Left forelimb (tissue), 1 donor: ENCODE measurements at regions not wholly inside any gene's neighbourhood (a gene's known extent, or its start where the extent isn't known, plus 50 kb on each side); places are given as distances from the start of the nearest gene placed in this dataset.
A peak's percentile ranks its signal among the peaks of the same experiment; 100 is the strongest.

ENCODE experiments used
- DNase-seq: peaks from one replicate; pipeline ENCODE4 v3.0.0-alpha.2; 2018; ENCODE audit warnings: low spot score

DNA sequence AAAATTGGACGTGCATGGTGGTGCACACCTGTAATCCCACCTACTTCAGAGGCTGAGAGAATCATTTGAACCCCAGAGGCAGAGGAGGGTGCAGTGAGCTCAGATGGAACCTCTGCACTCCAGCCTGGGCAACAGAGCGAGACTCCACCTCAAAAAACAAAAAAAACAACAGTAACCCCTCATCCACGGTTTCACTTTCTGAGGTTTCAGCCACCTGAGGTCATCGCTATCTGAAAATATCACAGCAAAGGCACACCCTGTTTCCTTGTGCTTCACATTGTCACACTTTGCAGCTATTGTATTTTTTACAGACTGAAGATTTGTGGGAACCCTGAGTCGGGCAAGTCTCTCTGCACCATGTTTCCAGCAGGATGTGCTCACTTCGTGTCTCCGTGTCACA, 54.1 kb upstream of the FOXQ1 start:
- no peak for DNase-seq

DNA sequence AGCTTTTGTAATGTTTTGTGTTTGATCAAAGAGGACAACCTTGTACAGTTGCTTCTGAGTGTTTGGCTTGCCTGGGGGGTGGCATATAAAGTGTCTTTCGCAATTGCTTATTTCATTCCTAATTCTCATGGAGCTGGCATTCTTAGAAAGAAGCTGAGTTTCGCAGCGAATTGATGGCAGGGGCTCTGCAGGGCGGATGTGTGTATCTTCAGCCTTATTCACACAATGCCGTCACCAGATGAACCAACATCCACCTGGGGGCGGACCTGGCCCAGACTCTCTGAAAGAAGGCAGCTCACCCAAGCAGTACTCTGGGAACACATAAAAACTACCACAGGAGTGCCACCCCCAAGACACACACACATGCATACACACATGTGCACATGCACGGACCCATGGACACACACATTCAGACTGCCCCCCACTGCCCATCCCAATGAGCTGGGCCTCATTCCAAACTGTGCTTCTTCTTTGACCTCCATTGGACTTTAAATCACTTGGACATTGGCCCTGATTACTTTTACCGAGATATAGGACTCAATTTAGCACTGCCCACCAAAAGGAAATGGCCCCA, 55.4 kb upstream of the FOXQ1 start:
- no peak for DNase-seq

DNA sequence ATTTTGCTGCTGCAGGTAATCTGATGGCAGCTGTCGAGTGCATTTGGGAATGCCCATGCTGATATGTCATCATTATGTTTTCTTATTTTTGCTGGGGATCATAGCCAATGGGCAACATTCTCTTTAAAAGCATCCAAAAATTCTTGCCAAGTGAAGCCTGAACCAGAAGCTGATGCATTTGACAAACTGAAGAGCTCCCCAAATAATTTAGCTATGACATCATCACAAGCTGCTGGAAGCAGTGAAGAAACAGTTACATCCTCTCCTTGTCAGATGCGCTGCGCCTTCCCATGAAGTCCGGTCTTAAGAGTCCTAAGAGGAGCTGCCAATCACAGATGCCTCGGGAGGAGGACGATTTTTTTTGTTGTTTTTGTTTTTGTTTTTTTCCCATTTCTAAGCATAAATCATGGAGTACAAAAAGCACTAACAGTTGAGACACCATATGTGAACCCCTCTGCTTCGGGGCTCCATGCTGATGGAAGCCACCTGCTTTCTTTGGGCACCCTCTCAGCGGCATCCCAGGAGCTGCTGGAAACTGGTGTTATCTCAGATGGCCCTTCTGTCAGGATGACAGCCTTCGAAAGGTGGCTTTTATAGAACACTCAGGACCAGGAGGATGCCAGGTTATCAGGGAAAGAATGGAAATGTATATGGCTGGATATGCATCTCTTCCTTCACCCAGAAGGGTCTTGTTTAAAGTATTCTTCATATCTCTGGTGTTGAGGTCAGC, 56.1 kb upstream of the FOXQ1 start:
- DNase-seq: no peak

DNA sequence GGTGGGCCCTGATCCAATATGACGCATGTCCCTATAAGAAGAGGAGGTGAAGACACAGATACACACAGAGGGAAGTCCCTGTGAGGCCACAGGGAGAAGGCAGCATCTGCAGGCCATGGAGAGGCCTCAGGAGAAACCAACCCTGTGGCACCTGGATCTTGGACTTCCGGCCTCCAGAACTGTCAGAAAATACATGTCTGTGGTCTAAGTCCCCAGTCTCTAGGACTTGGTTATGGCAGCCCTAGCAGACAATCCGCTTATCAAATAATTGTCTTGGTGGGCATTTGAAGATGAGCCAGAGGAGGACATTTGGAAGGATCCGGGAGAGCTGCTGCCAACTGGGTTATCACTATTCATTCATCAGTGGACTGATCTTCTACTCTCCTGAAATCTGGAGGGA, 57.6 kb upstream of the FOXQ1 start:
- DNase-seq: no peak

DNA sequence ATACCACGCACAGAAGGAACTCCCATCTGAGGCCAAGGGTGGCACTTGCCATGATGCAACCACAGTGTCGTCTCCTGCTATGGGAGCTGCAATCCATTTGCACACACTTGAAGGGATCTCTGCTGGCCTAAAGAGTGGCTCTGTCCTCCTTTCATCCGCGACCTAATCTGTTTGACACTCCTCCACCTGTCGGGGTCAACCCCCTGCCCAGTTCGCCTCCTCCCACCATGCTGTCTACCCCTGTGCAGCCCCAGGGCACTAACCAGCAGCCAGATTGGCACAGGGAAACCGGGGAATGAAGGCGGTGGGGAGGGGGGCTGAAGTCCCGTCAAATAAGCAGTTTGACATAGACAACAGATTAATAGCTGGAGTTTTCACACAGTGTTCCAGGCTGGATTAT, 58.1 kb upstream of the FOXQ1 start:
- DNase-seq: no peak

DNA sequence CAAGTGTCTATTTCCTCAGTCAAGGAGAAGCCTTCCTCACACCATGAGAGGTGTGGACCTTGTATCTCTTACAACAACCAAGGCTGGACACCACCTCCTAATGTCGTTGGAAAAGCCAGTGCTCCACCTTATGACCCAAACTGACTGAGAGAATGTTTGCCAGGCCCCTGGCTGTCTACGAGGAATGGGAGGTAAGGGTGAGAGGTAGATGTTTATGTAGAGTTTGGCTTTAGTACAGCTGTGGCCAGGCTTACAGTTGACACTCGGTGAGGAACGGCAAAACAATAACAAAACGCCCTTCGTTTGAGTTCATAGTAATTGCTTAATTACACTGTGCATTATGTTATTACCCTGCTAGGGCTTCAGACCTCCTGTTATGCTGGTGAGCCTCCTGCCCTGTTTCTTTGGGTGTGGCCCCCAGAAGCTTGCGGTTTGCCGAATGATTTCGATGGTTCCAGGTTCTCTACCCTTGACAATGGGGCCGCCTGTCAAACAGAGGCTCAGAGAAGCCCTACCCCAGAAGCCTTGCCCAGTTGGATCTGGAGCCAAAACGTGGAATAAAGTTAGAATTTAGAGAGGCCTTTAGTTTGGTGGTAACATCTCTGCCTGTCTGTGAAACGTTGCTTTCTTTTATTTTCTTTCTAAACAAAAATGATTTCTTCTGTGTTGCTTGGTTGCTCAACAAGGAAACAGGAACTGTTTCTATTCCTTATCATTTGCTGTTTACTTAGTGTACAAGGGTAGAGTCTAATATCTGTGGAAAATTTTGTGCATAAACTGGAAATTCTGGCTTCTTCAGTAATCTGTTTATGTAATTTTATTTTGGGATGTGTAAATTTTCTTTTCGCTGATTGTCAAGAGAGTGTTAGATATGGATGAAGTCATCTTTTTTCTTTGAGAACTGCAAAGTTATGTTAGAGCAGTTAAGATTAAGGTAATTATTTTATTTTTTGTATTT, 60.4 kb upstream of the FOXQ1 start:
- peak; percentile 11 for DNase-seq

DNA sequence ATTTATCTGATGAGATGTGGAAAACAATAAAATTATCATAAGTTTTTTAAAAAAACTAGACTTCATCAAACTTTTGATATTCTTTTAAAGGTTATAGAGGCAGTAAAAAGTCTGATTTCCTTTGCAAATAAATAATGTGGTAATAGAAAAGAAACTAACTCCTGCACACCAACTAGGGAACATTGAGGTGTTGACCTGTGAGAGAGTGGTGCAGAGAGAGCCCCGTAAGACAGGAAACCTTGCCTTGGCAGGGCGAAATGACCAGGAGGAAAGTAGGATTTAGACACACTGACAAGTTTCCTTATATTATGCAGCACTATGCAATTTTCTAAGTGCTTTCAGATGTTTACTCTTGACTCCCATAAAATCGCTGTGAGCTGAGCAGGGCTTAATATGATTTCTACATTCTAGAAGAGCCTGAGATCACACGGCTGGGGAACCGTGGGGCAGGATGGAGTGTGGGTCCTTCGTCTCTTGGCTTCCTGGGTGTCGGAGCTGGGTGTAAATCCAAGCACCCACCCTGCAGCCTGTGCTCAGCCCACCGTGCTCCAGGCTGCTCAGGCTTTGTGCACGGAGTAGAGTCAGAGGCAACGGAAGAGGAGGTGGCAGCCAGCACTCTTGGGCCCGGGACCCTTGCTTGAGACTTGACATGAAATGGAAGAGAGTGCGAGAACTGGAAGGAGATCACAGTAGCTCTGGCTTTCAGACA, 61.3 kb upstream of the FOXQ1 start:
- DNase-seq: peak; percentile 37

DNA sequence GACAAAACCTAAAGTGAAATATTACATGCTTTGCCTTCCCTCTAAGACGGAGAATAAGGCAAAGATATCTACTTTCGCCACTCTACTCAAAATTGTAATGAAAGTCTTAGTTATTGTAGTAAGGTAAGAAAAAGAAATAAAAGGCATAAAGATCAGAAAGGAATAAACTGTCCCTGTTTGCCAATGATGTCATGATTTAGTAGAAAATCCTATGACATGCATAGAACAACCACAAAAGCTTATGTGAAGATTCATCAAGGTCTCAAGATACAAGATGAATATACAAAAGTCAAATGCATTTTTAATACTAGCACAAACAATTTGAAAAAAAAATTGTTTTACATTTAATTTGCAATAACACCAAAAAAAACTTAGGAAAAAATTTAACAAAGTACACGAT, 64.0 kb upstream of the FOXQ1 start:
- no peak for DNase-seq

DNA sequence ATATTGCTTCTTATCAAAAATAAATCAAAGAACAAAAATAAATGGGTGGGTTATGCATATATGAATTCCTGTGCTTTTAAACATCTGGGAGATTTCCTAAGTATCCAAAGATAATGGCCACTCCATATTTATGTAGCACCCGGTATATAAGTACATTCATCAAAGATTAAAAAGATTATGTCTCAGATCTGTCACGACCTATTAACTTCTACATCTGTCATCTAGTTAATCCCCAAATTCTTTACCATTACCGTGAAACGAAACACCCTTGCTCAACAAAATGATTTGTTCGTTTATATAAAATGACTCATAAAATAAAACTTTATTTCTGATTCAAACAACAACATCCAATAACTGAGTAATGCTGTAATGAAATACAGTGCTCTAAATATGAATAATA, 64.8 kb upstream of the FOXQ1 start:
- no peak for DNase-seq

DNA sequence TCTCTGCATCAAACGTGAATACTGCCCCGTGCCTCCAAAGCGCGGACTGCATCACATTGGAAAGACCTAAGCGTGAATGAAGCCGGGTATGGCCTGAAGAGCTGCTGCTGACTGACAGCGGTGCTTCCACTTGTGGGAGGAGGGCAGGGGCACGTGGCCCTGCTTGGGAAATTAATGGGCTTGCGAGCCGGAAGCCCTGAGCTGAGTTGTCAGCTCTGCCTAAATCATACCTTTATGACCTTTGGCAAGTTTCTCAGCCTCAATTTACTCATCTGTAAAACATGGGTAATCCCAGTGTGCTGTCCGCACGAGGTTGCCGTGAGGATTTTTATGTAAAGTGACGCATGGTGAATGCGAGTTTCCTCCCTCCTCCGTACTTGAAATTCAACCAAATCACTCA, 67.0 kb upstream of the FOXQ1 start:
- DNase-seq: no peak

DNA sequence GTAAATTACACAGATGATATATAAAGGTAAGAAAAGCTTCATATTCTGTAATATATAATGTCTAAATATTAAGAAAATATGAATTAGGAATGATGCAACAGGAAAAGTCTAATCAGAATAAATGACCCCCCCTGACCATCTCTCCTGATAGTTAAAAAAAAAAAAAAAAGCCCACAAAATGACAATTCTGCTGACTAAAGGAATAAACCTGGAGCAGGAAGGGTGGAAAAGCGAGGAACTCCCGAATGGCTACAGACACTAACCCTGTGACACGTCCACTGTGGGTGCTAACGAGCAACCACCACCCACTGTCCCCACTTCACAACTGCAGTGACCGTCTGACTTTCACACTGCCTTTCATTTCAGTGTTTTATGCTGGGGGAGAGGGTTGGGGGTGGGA, 67.6 kb upstream of the FOXQ1 start:
- no peak for DNase-seq

DNA sequence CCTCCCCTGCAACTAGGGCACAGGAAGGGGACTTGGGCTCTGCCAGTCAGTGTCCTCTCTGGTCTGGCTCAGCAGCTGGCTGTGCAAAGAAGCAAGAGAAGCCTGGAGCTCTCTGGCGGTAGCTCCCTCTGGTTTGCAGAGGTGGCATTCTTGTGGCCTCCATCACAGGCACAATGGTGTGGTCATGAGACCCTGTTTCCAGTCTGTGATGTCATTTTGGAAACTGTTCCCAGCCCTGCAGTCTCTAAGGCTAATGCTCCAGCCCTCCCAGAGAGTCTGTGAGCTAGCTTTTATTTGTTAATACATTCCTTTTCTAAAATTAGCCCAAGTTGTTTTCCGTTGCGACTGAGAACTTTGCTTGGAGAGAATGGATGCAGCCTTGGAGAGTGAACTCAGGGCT, 69.5 kb upstream of the FOXQ1 start:
- DNase-seq: no peak

DNA sequence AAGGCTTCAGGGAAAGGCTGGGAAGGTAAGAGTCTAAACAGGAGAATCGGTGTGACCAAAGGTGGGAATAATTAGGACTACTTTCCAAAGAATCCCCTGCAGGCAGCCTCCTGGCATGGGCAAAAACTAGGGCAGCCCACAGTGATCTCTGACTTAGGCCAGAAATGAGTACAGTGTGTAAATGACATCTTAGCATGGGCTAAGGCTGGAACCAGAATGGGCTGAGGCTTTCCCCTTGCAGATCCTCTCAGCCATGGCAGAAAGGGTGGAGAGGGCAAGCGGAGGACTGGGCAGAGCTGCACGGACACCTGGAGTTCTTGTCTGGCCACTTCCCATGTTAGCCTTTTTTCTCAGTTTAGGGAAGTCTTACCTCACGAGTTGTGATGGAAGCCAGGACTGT, 69.9 kb upstream of the FOXQ1 start:
- no peak for DNase-seq

DNA sequence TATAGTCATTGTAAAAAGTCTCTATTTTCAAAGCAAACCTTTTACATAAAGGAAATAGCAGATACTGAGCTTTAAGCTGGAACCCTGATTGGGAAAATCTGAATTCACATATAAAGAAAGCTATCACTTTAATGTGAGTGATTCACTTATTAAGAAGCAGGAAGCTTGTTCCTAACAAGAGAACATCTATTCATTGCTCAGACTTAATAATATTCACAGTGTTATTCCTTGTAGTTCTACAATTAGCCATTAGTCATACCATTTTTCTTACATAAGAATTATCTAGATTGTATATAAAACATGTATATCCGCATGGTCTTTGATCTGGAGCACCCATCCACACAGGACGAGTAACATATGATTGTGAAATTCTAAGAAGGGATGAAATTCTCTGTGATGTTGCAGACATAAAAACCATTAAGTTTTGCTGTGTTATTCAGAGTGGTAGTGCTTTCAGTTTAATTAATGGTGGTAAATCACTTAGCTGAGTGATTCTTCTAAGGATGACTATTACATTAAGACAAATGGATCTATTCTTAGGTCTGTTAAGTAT, 71.1 kb upstream of the FOXQ1 start:
- DNase-seq: no peak

DNA sequence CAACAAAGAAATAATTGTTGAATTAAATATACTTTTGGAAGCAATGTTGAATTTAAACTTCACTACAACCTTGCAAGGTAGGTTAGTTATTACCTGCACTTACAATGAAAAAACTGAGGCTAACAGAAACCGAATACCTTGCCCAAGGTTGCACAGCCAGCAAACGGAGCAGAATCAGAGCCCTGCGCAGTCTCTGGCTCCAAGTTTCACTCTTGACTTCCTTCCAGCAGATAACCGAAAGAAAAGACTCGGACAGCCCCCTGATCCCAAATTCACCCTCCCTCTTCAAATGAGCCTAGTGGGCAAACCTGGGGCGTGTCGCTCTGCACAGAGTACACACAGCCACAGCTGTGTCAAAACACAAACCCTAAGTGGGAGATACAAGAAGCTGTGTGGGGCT, 72.1 kb upstream of the FOXQ1 start:
- DNase-seq: no peak

DNA sequence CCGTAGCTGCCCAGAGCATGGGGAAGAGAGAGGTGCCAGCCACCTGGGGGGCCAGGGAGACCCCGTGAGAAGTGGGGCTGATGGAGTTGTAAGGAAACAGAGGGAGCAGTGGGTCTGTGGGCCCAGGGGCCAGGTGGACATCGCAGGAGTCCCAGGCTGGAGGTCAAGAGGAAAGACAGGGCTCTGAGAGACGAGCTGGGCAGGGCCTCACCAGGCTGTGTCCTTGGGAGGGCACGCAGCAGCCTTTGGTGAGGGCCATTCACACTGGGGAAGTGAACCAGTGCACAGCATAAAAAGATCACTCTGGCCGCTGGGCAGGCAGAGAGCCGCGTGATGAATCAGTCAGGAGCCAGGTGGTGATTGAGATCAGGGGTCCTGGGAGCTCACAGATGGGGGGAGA, 73.9 kb upstream of the FOXQ1 start:
- DNase-seq: no peak

DNA sequence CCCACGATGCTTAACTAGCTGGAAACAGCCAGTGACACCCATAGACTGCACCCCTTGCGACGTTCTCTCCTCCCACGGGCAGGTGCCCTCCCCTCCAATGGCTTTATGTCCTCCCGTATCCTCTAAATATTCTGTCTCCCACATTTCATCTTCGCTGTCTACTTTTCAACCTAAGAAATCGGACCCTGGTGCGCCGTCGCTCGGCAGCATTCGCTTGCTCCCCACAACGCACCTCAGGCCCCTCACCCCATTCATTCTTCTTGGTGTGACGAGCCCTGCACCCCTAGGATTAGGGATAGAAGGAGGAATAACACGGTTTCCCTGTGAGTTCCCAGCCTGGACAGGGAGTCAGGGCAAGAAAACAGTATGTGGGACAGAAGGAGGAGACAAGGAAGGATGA, 74.3 kb upstream of the FOXQ1 start:
- DNase-seq: no peak

DNA sequence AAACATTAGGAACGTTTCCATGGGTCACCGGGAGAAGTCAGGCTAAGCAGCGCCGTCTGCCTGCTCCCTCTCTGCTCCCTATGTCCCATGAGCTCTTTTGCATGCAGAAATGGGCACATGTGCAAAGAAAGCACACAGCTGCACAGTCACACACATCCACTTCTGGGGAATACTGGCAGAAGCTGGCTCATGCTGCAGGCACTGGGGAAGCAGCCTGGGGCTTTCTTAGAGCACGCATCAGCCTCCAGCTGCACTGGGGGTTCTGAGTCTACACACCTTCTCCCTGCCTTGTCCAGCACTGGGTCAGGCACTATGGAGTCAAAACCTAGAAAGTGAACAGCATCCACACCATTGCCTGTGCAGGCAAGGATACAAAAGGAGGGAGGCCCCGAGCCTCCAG, 76.1 kb upstream of the FOXQ1 start:
- no peak for DNase-seq

DNA sequence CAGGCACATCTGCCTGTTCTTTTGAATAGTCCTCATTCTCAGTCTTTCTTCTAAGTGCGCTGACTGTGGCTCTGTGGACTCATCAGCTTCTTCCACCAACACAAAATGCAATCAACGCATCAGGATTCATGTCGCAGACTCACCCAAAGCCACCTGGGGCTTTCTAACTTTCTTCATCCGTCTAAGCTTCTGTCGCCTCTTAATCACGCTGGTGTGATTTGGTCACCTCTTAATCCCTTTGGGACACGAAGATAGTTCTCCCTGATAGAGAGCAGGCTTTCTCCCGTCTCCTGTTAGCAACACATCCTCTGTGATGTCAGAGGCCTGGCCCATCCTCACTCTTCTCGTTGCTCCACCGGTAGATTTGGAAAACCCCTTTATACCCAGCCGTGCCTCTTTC, 78.0 kb upstream of the FOXQ1 start:
- DNase-seq: no peak

DNA sequence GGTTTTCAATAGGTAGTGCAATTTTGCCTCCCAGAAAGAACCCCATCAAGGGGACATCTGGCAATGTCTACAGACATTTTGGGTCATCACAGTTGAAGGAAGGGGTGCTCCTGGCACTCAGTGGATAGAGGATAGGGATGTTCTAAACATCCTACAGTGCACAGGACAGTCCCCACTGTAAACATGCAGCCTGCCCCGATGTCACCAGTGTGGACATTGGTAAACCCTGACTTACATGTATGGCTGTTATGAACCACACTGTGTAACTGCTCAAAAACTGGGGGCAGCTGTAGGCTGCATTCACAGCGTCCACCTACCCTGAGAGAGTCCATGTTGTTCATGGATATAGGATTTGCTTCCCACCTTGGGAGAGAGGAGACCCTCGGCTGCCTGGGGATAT, 79.3 kb upstream of the FOXQ1 start:
- DNase-seq: no peak

DNA sequence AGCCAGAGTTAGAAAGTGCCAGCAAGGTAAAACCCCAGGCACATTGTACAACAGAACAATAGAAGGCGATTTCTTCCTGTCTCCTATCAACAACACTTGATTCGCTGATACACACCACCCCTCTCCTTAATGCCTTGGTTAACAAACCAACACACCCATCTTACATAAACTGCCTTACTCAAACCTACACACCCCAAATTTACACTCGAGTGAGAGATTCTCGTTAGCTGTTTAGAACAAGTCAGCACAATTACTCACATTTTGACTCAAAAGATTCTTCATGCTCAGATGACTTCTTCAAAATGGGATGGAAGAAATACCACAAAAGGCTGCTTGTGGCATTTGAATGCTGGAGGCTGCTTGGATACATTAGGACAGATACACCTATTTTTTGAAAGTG, 80.0 kb upstream of the FOXQ1 start:
- DNase-seq: no peak
